ENCODE measurements at regions not wholly inside any gene's neighbourhood (a gene's known extent, or its start where the extent isn't known, plus 50 kb on each side); places are given as distances from the start of the nearest gene placed in this dataset.

GRCh38 chr5:169512385-169512784 lies 71.2 kb upstream of the SPDL1 start:
- no peak overlapping the region for H3K18ac ChIP-seq (ENCODE audit: extremely low read depth, low read length)
- WGBS, 2 experiments (ENCODE audit: extremely low coverage in 1 of 2, insufficient coverage in 1 of 2, insufficient read length in 1 of 2, insufficient replicate concordance in 2 of 2, low coverage in 1 of 2, low lambda C conversion rate in 2 of 2, missing lambda C conversion rate in 1 of 2), result 90% methylated on average over 4 of the region's 4 CpGs; no CpG with 5 or more reads in 1 of the 2 experiments
- H2BK120ac ChIP-seq (replicated peaks; ENCODE audit: low read depth, low read length), result no peak overlapping the region
- no peaks in the 10 kb centered on the region for H3K4me1 ChIP-seq (replicated peaks in 1 of 4; ENCODE audit: control insufficient read depth in 3 of 4, insufficient read depth in 4 of 4, low read length in 3 of 4)
- ChIA-PET POLR2A (ENCODE audit: partially characterized antibody) (no interaction called here), CTCF (ENCODE audit: partially characterized antibody) (interaction anchor here (0.8 to 2.6 kb wide), 5 partner anchors 8 to 76 kb away, joined by 3 to 9 read pairs (median 4); no protein-coding TSS in a partner anchor)
- no peak overlapping the region for H3K14ac ChIP-seq (ENCODE audit: insufficient read length)
- no peak overlapping the region for H4K91ac ChIP-seq (replicated peaks; ENCODE audit: insufficient read length, low read length)
- H3K27ac ChIP-seq (ENCODE audit: low read depth, low read length), result no peak overlapping the region
- no peak overlapping the region for H4K5ac ChIP-seq (ENCODE audit: insufficient read length, low read depth, low read length)
- H3K9ac ChIP-seq (replicated peaks in 1 of 4; ENCODE audit: extremely low read depth in 1 of 4, low read depth in 3 of 4, low read length in 3 of 4), result no peak overlapping the region
- H3K9me3 ChIP-seq (ENCODE audit: insufficient read depth in 2 of 2, low read depth in 1 of 2, low read length in 1 of 2), result no peaks in the 10 kb centered on the region; a peak in 1 of 4 replicates
- no peaks in the 10 kb centered on the region for H3K36me3 ChIP-seq (ENCODE audit: control insufficient read depth in 2 of 4, insufficient read depth in 4 of 4, low read length in 3 of 4)
- H3K56ac ChIP-seq (replicated peaks; ENCODE audit: insufficient read length, low read depth, low read length), result no peak overlapping the region
- no peak overlapping the region for H2BK12ac ChIP-seq (ENCODE audit: low read depth, low read length)
- no peak for TF ChIP-seq SUZ12 (IDR thresholded peaks at IDR 0.05; ENCODE audit: low read length)
- TF ChIP-seq KDM1A (IDR thresholded peaks at IDR 0.05; ENCODE audit: borderline replicate concordance, low read length), result no peak
- TF ChIP-seq RFX5 (IDR thresholded peaks at IDR 0.05; ENCODE audit: borderline replicate concordance, low read depth, low read length), result peak; percentile 56; the same call in 1 of the 2 replicates
- no peak for TF ChIP-seq POLR2AphosphoS5 (IDR thresholded peaks at IDR 0.05; ENCODE audit: low read depth, low read length)
- no peaks in the 10 kb centered on the region; a peak in 3 of 7 replicates for H3K27me3 ChIP-seq (replicated peaks in 1 of 4; ENCODE audit: control insufficient read depth in 3 of 4, extremely low read depth in 1 of 4, insufficient read depth in 3 of 4, low read length in 3 of 4)
- DNase-seq (ENCODE audit: low read depth in 1 of 2, low spot score in 2 of 2) (no peak), FAIRE-seq (no peak)
- H3K4me3 ChIP-seq (ENCODE audit: extremely low read depth in 1 of 4, insufficient read depth in 2 of 4, low read depth in 3 of 4, low read length in 4 of 4), result no peak overlapping the region
- no peak overlapping the region for H2AK5ac ChIP-seq (ENCODE audit: low read depth, low read length)
- H3K79me2 ChIP-seq (ENCODE audit: control insufficient read depth in 1 of 2, insufficient read depth in 2 of 2, low read length in 2 of 2), result no peaks in the 10 kb centered on the region
- no peak overlapping the region for H2AFZ ChIP-seq (ENCODE audit: low read length)
- no peak overlapping the region for H3K23ac ChIP-seq (ENCODE audit: insufficient read length)
- no peaks in the 10 kb centered on the region for H3K79me1 ChIP-seq (ENCODE audit: low read depth, low read length)
- H2BK15ac ChIP-seq (ENCODE audit: low read length), result no peak overlapping the region
- H2BK20ac ChIP-seq (ENCODE audit: low read length), result no peak overlapping the region
- no peak overlapping the region for H2BK5ac ChIP-seq (ENCODE audit: low read depth, low read length)
- no peak overlapping the region for H3K4ac ChIP-seq (replicated peaks; ENCODE audit: insufficient read length, low read depth, low read length)
- no peaks in the 10 kb centered on the region for H3K23me2 ChIP-seq (ENCODE audit: low read depth, low read length)
- H3K4me2 ChIP-seq (ENCODE audit: insufficient read depth in 1 of 2, low read depth in 2 of 2, low read length in 2 of 2), result no peak overlapping the region
- H4K20me1 ChIP-seq (replicated peaks in 1 of 2; ENCODE audit: control insufficient read depth in 1 of 2, insufficient read depth in 2 of 2, low read length in 2 of 2), result no peaks in the 10 kb centered on the region
- H4K8ac ChIP-seq (ENCODE audit: extremely low read depth, insufficient read depth, low read length), result no peak overlapping the region

All from H1 (cell line).